Fibroblast of pulmonary artery (primary cell): ENCODE measurements at regions not wholly inside any gene's neighbourhood (a gene's known extent, or its start where the extent isn't known, plus 50 kb on each side); places are given as distances from the start of the nearest gene placed in this dataset.

Source experiments
- DNase-seq: peaks from one replicate; pipeline ENCODE4 v3.0.0-alpha.2; 2010; ENCODE audit warnings: low read depth
- H3K4me3 ChIP-seq: replicated peaks from 2 replicates; pipeline ENCODE4 v1.5.1; 2011; ENCODE audit warnings: low read depth, mild to moderate bottlenecking, control low read depth, low read length, moderate library complexity
- TF ChIP-seq, protein P1 (sequence below): IDR thresholded peaks from 2 replicates; pipeline ENCODE4 v1.5.1; 2011; ENCODE audit warnings: mild to moderate bottlenecking, control low read depth, low read length, inconsistent platforms; ENCODE audit errors: missing control alignments

DNA sequence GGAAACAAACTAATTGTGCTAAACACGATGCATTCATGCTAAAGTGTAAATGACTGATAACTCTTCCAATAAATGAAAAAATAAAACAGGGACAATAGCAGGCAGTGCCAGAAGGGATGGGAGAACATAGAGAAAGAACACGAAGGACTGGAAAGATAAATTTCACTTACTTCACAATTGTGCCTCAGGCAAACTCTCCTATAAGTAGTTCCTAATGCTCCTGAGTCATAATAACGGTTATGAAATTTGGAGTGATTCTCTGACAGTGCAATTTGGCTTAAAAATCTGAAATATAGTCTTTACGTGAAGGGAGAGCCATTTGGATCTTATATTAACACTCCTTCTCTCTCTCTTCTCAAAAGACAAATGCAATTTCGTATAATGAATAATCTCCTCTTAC, 2218.5 kb downstream of the MAT2B start:
- no peak overlapping the region for H3K4me3 ChIP-seq
- DNase-seq: no peak
- TF ChIP-seq, protein P1, sequence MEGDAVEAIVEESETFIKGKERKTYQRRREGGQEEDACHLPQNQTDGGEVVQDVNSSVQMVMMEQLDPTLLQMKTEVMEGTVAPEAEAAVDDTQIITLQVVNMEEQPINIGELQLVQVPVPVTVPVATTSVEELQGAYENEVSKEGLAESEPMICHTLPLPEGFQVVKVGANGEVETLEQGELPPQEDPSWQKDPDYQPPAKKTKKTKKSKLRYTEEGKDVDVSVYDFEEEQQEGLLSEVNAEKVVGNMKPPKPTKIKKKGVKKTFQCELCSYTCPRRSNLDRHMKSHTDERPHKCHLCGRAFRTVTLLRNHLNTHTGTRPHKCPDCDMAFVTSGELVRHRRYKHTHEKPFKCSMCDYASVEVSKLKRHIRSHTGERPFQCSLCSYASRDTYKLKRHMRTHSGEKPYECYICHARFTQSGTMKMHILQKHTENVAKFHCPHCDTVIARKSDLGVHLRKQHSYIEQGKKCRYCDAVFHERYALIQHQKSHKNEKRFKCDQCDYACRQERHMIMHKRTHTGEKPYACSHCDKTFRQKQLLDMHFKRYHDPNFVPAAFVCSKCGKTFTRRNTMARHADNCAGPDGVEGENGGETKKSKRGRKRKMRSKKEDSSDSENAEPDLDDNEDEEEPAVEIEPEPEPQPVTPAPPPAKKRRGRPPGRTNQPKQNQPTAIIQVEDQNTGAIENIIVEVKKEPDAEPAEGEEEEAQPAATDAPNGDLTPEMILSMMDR: no peak

DNA sequence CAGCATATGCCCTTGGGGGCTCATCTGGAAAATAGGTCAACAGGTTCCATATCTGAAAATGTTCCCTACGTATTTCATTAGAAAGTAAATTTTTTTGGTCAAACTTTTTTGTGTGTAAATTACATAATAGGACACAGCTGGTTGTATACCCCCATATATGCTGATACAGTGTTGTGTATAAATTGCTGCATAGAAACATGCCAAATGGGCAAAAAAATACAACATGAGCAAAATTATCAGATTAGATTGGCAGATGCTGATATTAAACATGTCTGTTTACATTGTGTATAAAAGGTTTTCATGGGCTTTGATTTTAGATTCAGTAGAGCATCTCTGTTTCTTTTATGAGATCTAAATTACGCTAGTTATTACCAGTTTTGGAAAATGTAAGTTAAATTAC, 2223.0 kb downstream of the MAT2B start:
- no peak for DNase-seq
- no peak overlapping the region for H3K4me3 ChIP-seq
- TF ChIP-seq, protein P1: no peak

DNA sequence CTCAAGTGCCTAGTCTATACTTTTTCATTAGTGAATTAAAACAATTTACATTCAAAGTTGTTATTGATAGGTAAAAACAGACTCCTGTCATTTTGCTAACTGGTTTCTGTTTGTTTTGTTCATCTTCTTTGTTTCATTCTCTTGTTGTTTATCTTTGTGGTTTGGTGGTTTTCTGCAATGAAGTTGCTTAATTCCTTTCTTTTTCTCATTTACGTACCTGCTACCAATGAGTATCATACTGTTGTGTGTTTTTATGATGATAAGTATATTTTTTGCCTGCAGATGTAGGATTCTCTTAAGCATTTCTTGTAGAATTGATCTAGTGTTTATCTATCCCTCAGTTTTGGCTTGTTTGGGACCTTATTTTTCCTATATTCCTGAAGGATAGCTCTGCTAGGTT, 2230.0 kb downstream of the MAT2B start:
- TF ChIP-seq, protein P1: no peak
- no peak overlapping the region for H3K4me3 ChIP-seq
- DNase-seq: no peak

DNA sequence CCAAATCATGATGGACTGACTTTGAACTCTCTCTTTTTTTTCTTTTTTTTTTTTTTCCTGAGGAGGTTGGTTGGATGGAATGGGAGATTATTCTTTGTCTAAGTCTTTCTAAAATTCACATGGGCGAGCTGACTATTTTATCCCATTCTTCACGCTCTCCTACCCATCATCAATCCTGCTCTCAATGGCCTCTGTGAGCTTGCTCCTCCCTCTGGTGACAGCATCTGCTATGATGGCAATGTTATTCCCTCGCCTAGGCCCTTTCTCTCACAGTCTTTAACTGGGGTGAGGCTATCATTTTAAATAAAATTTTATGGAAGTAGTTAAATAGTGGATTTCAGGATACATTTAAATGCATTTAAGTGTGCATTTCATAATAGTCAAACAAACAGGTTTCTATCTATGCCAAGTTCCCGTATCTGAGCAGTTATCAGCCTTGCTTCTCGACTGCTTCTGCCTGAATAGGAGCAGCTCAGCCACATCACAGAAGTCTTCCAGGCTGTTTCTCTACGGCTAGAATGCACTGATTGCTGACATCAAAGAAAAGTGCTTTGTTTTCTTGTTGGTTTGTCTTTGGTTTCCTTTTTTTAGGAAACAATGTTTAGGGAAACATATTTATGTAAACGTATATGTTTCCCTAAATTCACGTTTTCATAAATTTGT, 2233.8 kb downstream of the MAT2B start:
- H3K4me3 ChIP-seq: no peak overlapping the region
- no peak for DNase-seq
- TF ChIP-seq, protein P1: no peak

DNA sequence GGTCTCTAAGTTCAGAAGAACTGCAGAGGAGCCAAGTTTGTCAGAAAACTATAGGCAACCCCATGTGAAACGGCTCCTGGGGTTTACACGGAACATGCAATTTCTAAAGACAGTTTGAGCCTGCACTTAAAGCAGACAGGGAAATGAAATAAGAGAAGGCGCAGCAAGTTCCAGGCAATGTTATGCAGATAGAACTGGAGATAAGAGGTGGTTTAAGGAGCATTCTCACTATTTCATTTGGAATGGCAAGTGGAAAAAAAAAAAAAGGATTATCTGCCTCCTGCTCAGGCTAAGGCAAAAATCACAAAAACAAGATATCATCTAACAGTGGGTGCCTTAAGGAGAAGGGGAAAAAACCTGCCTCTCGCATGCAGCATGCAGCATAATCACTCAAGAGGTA, 2252.4 kb downstream of the MAT2B start:
- TF ChIP-seq, protein P1: no peak
- H3K4me3 ChIP-seq: no peak overlapping the region
- DNase-seq: no peak

DNA sequence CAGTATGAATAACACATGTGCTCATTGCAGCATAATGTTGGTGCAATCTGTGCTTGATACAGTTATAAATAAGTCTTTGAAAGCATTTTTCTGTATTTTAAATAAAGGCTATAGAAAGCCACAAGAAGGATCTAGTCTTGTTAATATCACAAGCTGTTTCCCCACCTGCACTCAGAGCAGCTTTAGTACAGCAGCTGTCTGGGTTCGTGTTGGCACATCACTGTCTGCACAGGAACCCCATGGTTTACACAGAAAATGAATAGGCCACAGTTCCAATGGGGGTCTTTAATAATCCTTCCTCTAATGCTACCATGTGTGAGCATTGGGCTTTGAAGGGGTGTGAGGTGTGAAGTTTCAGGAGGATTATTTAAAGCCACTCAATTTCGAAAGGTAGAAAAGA, 2269.7 kb downstream of the MAT2B start:
- no peak for DNase-seq
- H3K4me3 ChIP-seq: no peak overlapping the region
- TF ChIP-seq, protein P1: no peak

DNA sequence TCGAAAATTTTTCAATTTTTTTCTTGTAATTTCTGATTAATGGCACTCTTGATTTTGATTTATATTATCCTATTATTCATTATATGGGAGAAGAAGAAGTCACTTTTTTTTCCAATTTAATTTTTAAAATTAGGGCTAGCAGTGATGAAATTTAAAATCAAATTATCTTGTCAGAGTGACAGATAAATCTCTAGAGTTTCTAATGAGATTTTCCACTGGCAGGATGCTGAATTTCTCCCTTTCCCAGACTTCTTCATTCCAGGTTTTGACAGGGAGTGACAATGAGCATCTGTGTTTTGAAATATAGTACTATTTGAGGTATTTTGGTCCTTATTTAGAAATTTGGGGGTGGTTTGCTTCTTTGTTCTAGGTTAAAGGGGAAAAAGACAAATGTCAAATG, 2274.1 kb downstream of the MAT2B start:
- TF ChIP-seq, protein P1: no peak
- no peak overlapping the region for H3K4me3 ChIP-seq
- DNase-seq: no peak
